ENCODE measurements at regions not wholly inside any gene's neighbourhood (a gene's known extent, or its start where the extent isn't known, plus 50 kb on each side); places are given as distances from the start of the nearest gene placed in this dataset.

DNA sequence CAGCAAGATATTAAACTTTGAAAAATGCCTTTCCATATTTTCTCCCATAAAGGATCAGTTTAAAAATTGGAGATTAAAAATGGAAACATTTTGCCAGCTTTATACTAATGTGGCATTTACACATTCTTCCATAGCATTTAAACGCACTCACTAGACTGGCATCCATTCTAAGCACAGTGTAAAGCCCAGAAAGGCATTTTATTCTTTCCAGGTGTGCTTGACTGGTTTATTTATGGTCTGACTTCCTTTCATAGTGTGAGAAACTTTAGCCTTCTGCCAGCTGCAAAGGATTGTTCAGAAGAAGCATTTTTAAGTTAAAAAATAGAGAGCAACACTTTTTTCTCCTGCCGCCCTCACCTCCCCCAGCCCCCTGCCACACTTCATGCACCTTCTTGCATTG is 271.7 kb upstream of the PSMD7 start:
- ATAC-seq (ENCODE audit: low FRiP score in 2 of 2): no peak
- no peak for DNase-seq
- 61 to 81% methylated on average over 2 of the region's 2 CpGs for WGBS, 2 donors
- H3K36me3 ChIP-seq: no peaks in the 10 kb centered on the region
- H3K4me3 ChIP-seq: no peak overlapping the region
- no peak overlapping the region for H3K27ac ChIP-seq
- no peaks in the 10 kb centered on the region for H3K27me3 ChIP-seq
- TF ChIP-seq POLR2A (IDR thresholded peaks at IDR 0.05) (no peak), POLR2AphosphoS5 (IDR thresholded peaks at IDR 0.05) (no peak), EP300 (IDR thresholded peaks at IDR 0.05) (no peak)
- TF ChIP-seq, protein P1, sequence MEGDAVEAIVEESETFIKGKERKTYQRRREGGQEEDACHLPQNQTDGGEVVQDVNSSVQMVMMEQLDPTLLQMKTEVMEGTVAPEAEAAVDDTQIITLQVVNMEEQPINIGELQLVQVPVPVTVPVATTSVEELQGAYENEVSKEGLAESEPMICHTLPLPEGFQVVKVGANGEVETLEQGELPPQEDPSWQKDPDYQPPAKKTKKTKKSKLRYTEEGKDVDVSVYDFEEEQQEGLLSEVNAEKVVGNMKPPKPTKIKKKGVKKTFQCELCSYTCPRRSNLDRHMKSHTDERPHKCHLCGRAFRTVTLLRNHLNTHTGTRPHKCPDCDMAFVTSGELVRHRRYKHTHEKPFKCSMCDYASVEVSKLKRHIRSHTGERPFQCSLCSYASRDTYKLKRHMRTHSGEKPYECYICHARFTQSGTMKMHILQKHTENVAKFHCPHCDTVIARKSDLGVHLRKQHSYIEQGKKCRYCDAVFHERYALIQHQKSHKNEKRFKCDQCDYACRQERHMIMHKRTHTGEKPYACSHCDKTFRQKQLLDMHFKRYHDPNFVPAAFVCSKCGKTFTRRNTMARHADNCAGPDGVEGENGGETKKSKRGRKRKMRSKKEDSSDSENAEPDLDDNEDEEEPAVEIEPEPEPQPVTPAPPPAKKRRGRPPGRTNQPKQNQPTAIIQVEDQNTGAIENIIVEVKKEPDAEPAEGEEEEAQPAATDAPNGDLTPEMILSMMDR (IDR thresholded peaks at IDR 0.05): no peak
- no peaks in the 10 kb centered on the region for H3K4me1 ChIP-seq
- no peaks in the 10 kb centered on the region for H3K9me3 ChIP-seq

DNA sequence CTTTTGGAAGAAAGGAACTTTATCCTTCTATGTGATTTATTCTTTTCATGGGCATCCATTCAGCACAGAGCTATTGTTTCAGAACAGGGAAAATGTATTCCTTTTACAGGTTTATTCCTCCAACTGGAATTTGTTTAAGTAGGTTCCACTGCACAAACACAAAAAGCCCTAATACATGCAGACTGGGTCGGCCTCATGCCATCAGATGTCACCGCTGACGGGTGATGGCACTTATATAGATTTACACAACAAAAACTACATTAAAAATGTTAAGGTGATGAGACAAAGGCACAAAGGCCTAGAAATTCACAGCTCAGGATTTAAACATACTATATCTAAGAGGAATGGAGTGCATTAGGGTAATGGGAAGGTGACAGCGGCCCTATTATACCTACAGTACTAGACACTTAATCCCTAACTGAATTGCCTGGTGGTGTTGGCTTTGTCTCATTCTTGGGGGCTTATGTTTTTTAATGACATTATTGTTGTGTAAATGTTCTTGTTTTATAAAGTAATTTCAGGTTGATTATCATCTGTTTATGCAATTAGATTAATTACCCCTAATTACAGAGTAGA is 276.4 kb upstream of the PSMD7 start:
- DNase-seq (no peak), ATAC-seq (ENCODE audit: low FRiP score in 2 of 2) (no peak)
- Histone ChIP-seq H3K27ac (no peak overlapping the region), H3K9me3 (no peaks in the 10 kb centered on the region), H3K4me1 (no peaks in the 10 kb centered on the region), H3K36me3 (no peaks in the 10 kb centered on the region), H3K27me3 (no peaks in the 10 kb centered on the region), H3K4me3 (no peak overlapping the region)
- WGBS, 2 donors: 77 to 82% methylated on average over 4 of the region's 4 CpGs
- TF ChIP-seq POLR2A (IDR thresholded peaks at IDR 0.05): no peak
- TF ChIP-seq, protein P1 (IDR thresholded peaks at IDR 0.05): no peak
- TF ChIP-seq POLR2AphosphoS5 (IDR thresholded peaks at IDR 0.05): no peak
- no peak for TF ChIP-seq EP300 (IDR thresholded peaks at IDR 0.05)

DNA sequence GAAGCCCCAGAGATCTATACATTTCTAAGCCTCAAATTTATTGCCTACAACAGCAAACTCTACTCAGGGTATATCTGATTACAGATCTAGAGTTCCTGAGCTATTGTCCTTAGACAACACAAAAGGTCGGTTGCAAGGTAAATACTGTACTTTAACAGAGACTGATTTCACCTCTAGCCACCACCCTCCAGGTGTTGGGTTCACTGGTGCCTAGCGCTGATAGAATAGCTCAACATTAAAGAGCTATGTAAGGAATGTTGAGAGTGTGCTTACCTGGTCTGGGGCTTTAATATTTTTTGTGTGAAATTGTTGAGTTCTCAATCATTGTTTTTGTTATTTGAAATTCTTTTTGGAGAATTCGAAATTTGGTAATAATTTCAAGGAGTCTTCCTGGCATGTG is 277.0 kb upstream of the PSMD7 start:
- ATAC-seq (ENCODE audit: low FRiP score in 2 of 2) (no peak), DNase-seq (no peak)
- Histone ChIP-seq H3K4me1 (no peaks in the 10 kb centered on the region), H3K9me3 (no peaks in the 10 kb centered on the region), H3K27ac (no peak overlapping the region), H3K27me3 (no peaks in the 10 kb centered on the region), H3K4me3 (no peak overlapping the region), H3K36me3 (no peaks in the 10 kb centered on the region)
- WGBS, 2 donors: 33 to 48% methylated on average over 3 of the region's 3 CpGs
- TF ChIP-seq, protein P1 (IDR thresholded peaks at IDR 0.05): no peak
- TF ChIP-seq POLR2AphosphoS5 (IDR thresholded peaks at IDR 0.05) (no peak), EP300 (IDR thresholded peaks at IDR 0.05) (no peak), POLR2A (IDR thresholded peaks at IDR 0.05) (no peak)

DNA sequence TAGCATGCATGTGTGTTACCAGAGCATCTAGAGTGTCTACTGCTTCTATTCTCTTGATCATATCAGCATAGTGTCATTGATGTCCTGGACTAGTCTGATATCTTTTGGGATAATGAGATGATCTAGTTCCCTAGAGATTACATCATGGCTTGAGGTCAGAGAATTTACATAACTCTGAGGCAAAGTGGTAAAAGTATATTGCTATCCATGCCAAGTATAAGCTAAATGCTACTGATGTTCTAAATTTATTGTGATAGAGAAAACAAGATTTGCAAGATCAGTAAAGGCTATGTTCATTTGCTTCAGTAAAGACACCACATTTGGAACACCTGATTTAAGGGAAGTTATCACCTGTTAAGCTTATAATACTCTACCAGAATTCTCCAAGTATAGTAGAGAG is 280.7 kb upstream of the PSMD7 start:
- TF ChIP-seq POLR2A (IDR thresholded peaks at IDR 0.05): no peak
- TF ChIP-seq, protein P1 (IDR thresholded peaks at IDR 0.05): no peak
- TF ChIP-seq POLR2AphosphoS5 (IDR thresholded peaks at IDR 0.05): no peak
- no peak for TF ChIP-seq EP300 (IDR thresholded peaks at IDR 0.05)
- ATAC-seq (ENCODE audit: low FRiP score in 2 of 2) (no peak), DNase-seq (no peak)
- H3K4me3 ChIP-seq: no peak overlapping the region
- no peak overlapping the region for H3K27ac ChIP-seq
- no peaks in the 10 kb centered on the region for H3K9me3 ChIP-seq
- no peaks in the 10 kb centered on the region for H3K4me1 ChIP-seq
- no peaks in the 10 kb centered on the region for H3K36me3 ChIP-seq
- no peaks in the 10 kb centered on the region for H3K27me3 ChIP-seq

DNA sequence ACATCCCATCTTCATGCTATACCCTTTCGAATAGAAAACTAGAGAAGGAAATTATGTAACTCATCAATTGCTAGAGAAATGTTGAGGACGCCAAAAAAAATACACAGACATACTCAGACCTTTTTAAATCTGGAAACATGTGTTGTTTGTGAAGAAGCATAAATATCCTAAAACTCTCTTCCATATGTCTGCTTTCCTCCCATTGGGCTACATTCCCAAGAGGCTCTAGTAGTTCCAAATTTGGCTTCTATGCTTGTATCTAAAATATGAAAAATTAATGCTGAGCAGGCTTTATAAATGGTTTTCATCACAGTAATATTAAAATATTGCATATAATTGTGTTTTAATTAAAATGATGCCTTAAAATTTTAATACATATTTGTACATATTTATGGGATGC is 297.9 kb upstream of the PSMD7 start:
- H3K27me3 ChIP-seq: no peaks in the 10 kb centered on the region
- H3K36me3 ChIP-seq: no peaks in the 10 kb centered on the region
- no peak for TF ChIP-seq POLR2A (IDR thresholded peaks at IDR 0.05)
- TF ChIP-seq, protein P1 (IDR thresholded peaks at IDR 0.05): no peak
- no peak for TF ChIP-seq EP300 (IDR thresholded peaks at IDR 0.05)
- TF ChIP-seq POLR2AphosphoS5 (IDR thresholded peaks at IDR 0.05): no peak
- DNase-seq (no peak), ATAC-seq (ENCODE audit: low FRiP score in 2 of 2) (no peak)
- 68 to 75% methylated on average over 2 of the region's 2 CpGs for WGBS, 2 donors
- no peak overlapping the region for H3K27ac ChIP-seq
- no peaks in the 10 kb centered on the region for H3K4me1 ChIP-seq
- H3K4me3 ChIP-seq: no peak overlapping the region
- peaks cover 0 to 7% (median 3%) of the 10 kb centered on the region in 4 donors for H3K9me3 ChIP-seq

All from upper lobe of left lung (tissue), 6 donors.